HG03066 (cell line): ENCODE measurements at regions not wholly inside any gene's neighbourhood (a gene's known extent, or its start where the extent isn't known, plus 50 kb on each side); places are given as distances from the start of the nearest gene placed in this dataset.

Source experiments
- ATAC-seq: cut with Tn5 transposase; IDR thresholded peaks from one replicate; pipeline ENCODE4 v1.9.1; 2021; ENCODE audit warnings: low read depth; ENCODE audit not compliant: unreplicated experiment

- no peak for ATAC-seq
These were observed 54.7 kb upstream of the DSCAM start for GRCh38 chr21:40901691-40902090.

- ATAC-seq = no peak
These were observed 55.3 kb upstream of the DSCAM start for GRCh38 chr21:40902299-40902698.

- no peak for ATAC-seq
These were observed 56.0 kb upstream of the DSCAM start for GRCh38 chr21:40902993-40903392.

GRCh38 chr21:40905251-40905650 is 58.3 kb upstream of the DSCAM start:
- ATAC-seq = no peak

- no peak for ATAC-seq
These were observed 65.4 kb upstream of the DSCAM start for GRCh38 chr21:40912375-40912774.

GRCh38 chr21:40915114-40915513 is 68.2 kb upstream of the DSCAM start:
- ATAC-seq = no peak

- ATAC-seq = no peak
These were observed 76.4 kb upstream of the DSCAM start for GRCh38 chr21:40923407-40923806.

GRCh38 chr21:40923901-40924300 is 76.9 kb upstream of the DSCAM start:
- no peak for ATAC-seq

- no peak for ATAC-seq
These were observed 77.7 kb upstream of the DSCAM start for GRCh38 chr21:40924641-40925040.

GRCh38 chr21:40926238-40926637 is 79.3 kb upstream of the DSCAM start:
- ATAC-seq = no peak

- no peak for ATAC-seq
These were observed 82.9 kb upstream of the DSCAM start for GRCh38 chr21:40929833-40930232.

GRCh38 chr21:40931197-40931596 is 84.2 kb upstream of the DSCAM start:
- ATAC-seq = no peak

- no peak for ATAC-seq
These were observed 89.2 kb upstream of the DSCAM start for GRCh38 chr21:40936178-40936577.

GRCh38 chr21:40936771-40937261 is 89.9 kb upstream of the DSCAM start:
- ATAC-seq = no peak

GRCh38 chr21:40938078-40938477 is 91.1 kb upstream of the DSCAM start:
- ATAC-seq = no peak

- no peak for ATAC-seq
These were observed 91.7 kb upstream of the DSCAM start for GRCh38 chr21:40938611-40939010.

GRCh38 chr21:40947713-40948112 is 100.8 kb upstream of the DSCAM start:
- ATAC-seq = no peak

GRCh38 chr21:40950970-40951369 is 104.0 kb upstream of the DSCAM start:
- ATAC-seq = no peak

- no peak for ATAC-seq
These were observed 105.8 kb upstream of the DSCAM start for GRCh38 chr21:40952551-40953323.

GRCh38 chr21:40964691-40965090 is 117.7 kb upstream of the DSCAM start:
- ATAC-seq = no peak

- ATAC-seq = no peak
These were observed 120.8 kb upstream of the DSCAM start for GRCh38 chr21:40967771-40968170.

GRCh38 chr21:40972151-40972550 is 125.2 kb upstream of the DSCAM start:
- ATAC-seq = no peak
